GM12878 (cell line): ENCODE measurements at regions not wholly inside any gene's neighbourhood (a gene's known extent, or its start where the extent isn't known, plus 50 kb on each side); places are given as distances from the start of the nearest gene placed in this dataset.

Experiments used
- ATAC-seq: fragments of 200-7000 bp; cut with Tn5 transposase; 3 replicates; pipeline ENCODE4 v1.9.1; 2020; ENCODE audit warnings: mild to moderate bottlenecking, moderate library complexity
- BruUV-seq: library from RNA; stranded (reverse); fragments of 400-500 nt; replicated peaks from 2 replicates; lab custom pipeline; 2021; lab: Mats Ljungman, UMichigan
- CTCF ChIA-PET: fragments of 300-600 bp; sonication (Branson Sonifier 250); formaldehyde crosslinking; extraction: SDS; loops from one replicate; lab custom pipeline; 2021; ENCODE audit warnings: inconsistent platforms; lab: Yijun Ruan, JAX
- POLR2A ChIA-PET: fragments of 350-600 bp; formaldehyde crosslinking; extraction: SDS; loops from one replicate; lab custom pipeline; 2021; ENCODE audit warnings: inconsistent platforms; lab: Charles Lee
- RAD21 ChIA-PET: fragments of 300-600 bp; sonication (Branson Sonifier 250); formaldehyde crosslinking; loops from one replicate; lab custom pipeline; 2023; ENCODE audit warnings: antibody characterized with exemption; ENCODE audit not compliant: unreplicated experiment; lab: Charles Lee
- SMC1A ChIA-PET: fragments of 300-600 bp; sonication (Branson Sonifier 250); formaldehyde crosslinking; loops from one replicate; lab custom pipeline; 2023; ENCODE audit not compliant: unreplicated experiment, uncharacterized antibody; lab: Charles Lee
- DNase-seq: peaks from one replicate; pipeline ENCODE4 v3.0.0-alpha.2; 2011; ENCODE audit warnings: low read depth, low spot score
- FAIRE-seq: peaks from 3 replicates; lab custom pipeline; 2011; peaks lifted over from hg19 to GRCh38; lab: Jason Lieb, UNC
- H2AFZ ChIP-seq: 2 replicates; pipeline ENCODE4 v1.6.0; 2011; ENCODE audit warnings: low read depth, low read length, control low read depth; ENCODE audit not compliant: control insufficient read depth
- H3K27ac ChIP-seq: 2 replicates; pipeline ENCODE4 v1.5.1; 2011; ENCODE audit warnings: control low read depth; ENCODE audit not compliant: control insufficient read depth, insufficient read depth
- H3K27me3 ChIP-seq, 2 experiments: replicated peaks in 1 of 2; 2 replicates each; pipeline versions ENCODE4 v1.6.0 to v1.6.1; 2011; ENCODE audit warnings: low read length in 1 of 2; ENCODE audit not compliant: control insufficient read depth in 2 of 2, insufficient read depth in 2 of 2
- H3K36me3 ChIP-seq, 2 experiments: 2 replicates each; pipeline ENCODE4 v1.5.1; 2011; ENCODE audit warnings: low read length in 1 of 2; ENCODE audit not compliant: control insufficient read depth in 2 of 2, insufficient read depth in 2 of 2
- H3K4me1 ChIP-seq: 2 replicates; pipeline ENCODE4 v1.6.1; 2011; ENCODE audit warnings: mild to moderate bottlenecking, low read length, moderate library complexity, mixed read lengths; ENCODE audit not compliant: control insufficient read depth, insufficient read depth
- H3K4me2 ChIP-seq: 2 replicates; pipeline ENCODE4 v1.6.0; 2011; ENCODE audit warnings: control low read depth; ENCODE audit not compliant: control insufficient read depth, insufficient read depth
- H3K4me3 ChIP-seq: fragments of 200-600 bp; sonication (generic); 2 replicates; pipeline ENCODE4 v1.5.1; 2016
- H3K79me2 ChIP-seq: 2 replicates; pipeline ENCODE4 v1.6.0; 2011; ENCODE audit warnings: low read length; ENCODE audit not compliant: control insufficient read depth, insufficient read depth
- H3K9ac ChIP-seq: 2 replicates; pipeline ENCODE4 v1.8.0; 2011; ENCODE audit warnings: low read length, control low read depth, mixed read lengths; ENCODE audit not compliant: control insufficient read depth, insufficient read depth
- H3K9me3 ChIP-seq: replicated peaks from 3 replicates; pipeline ENCODE4 v1.5.1; 2011; ENCODE audit warnings: mild to moderate bottlenecking, low read length; ENCODE audit not compliant: control insufficient read depth, insufficient read depth
- H4K20me1 ChIP-seq: 2 replicates; pipeline ENCODE4 v1.6.0; 2011; ENCODE audit not compliant: control insufficient read depth, insufficient read depth
- CTCF ChIP-seq, 3 experiments: IDR thresholded peaks in 2 of 3; conservative IDR thresholded peaks in 1 of 3; 2 replicates each; pipeline ENCODE4 v1.5.1; 2011; ENCODE audit warnings: low read depth in 3 of 3, low read length in 3 of 3, mild to moderate bottlenecking in 3 of 3, control low read depth in 2 of 3, moderate library complexity in 2 of 3, inconsistent platforms in 1 of 3, mixed read lengths in 1 of 3; ENCODE audit not compliant: control insufficient read depth in 2 of 3, insufficient read depth in 1 of 3; ENCODE audit errors: extremely low read depth in 1 of 3
- EZH2 ChIP-seq: IDR thresholded peaks from 2 replicates; pipeline ENCODE4 v1.6.1; 2012; ENCODE audit warnings: low read depth, mild to moderate bottlenecking, control low read depth, inconsistent platforms, low read length, borderline replicate concordance; ENCODE audit not compliant: control insufficient read depth
- RAD21 ChIP-seq: IDR thresholded peaks from 2 replicates; pipeline ENCODE4 v1.6.1; 2011; ENCODE audit warnings: mild to moderate bottlenecking, low read depth, low read length, moderate library complexity; ENCODE audit not compliant: insufficient read depth
- SMC3 ChIP-seq: IDR thresholded peaks from 2 replicates; pipeline ENCODE4 v1.6.1; 2011; ENCODE audit warnings: low read length, improper control_type of control experiment, borderline replicate concordance
- WGBS: methylation state at CpG from one replicate; pipeline ENCODE4 v1.1.6; 2016; ENCODE audit warnings: low lambda C conversion rate; ENCODE audit not compliant: insufficient replicate concordance, insufficient coverage; ENCODE audit errors: missing lambda C conversion rate; 5-methylcytosine and 5-hydroxymethylcytosine counted together
- in situ Hi-C: fragments of 300-500 bp; cut with MboI; formaldehyde crosslinking; loops from 9 replicates; pipeline ENCODE4 v1.14.3; 2018; ENCODE audit warnings: mixed read lengths
- intact Hi-C: fragments of 100-400 bp; cut with micrococcal nuclease; formaldehyde crosslinking; loops from one replicate; pipeline ENCODE4 v1.14.2; 2022; ENCODE audit not compliant: unreplicated experiment

GRCh38 chr7:136687693-136688322 is 180.6 kb upstream of the CHRM2 start:
- no peaks in the 10 kb centered on the region for H3K79me2 ChIP-seq
- TF ChIP-seq EZH2 (no peak), CTCF (IDR thresholded peaks at IDR 0.05 in 2 of 3, conservative IDR thresholded peaks at IDR 0.05 in 1 of 3; ENCODE audit: control insufficient read depth in 2 of 3, extremely low read depth in 1 of 3, insufficient read depth in 1 of 3, low read depth in 3 of 3, low read length in 3 of 3) (peak; percentile 49 to 61 (median 56)), SMC3 (peak; percentile 42; the same call in 1 of the 2 replicates), RAD21 (peak; percentile 50)
- ChIA-PET POLR2A (no interaction called here), SMC1A (interaction anchor here (0.7 to 1.2 kb wide), 3 partner anchors 11 to 890 kb away, joined by 3 read pairs; no protein-coding TSS in a partner anchor), RAD21 (interaction anchor here (0.6 kb wide), 1 partner anchor 11 kb away, joined by 4 read pairs; no protein-coding TSS in a partner anchor), CTCF (interaction anchor here (0.6 to 1.8 kb wide), 7 partner anchors 9 to 904 kb away, joined by 3 to 9 read pairs (median 3); no protein-coding TSS in a partner anchor)
- peak; percentile 40; the same call in 2 of the 3 replicates for ATAC-seq
- no peaks in the 10 kb centered on the region for H4K20me1 ChIP-seq
- no peak overlapping the region for H3K9ac ChIP-seq
- no peak overlapping the region for H3K4me2 ChIP-seq
- H3K9me3 ChIP-seq, result no peaks in the 10 kb centered on the region
- FAIRE-seq, result no peak
- no peak overlapping the region for H3K4me3 ChIP-seq
- DNase-seq, result no peak
- no TSS peak for BruUV-seq
- no peak overlapping the region for H2AFZ ChIP-seq
- intact Hi-C loops, result loop anchor here (1.0 to 10.0 kb wide), 3 partner anchors 393 to 887 kb away; no protein-coding TSS in a partner anchor
- in situ Hi-C loops, result no loop called here
- no peaks in the 10 kb centered on the region for H3K27me3 ChIP-seq
- H3K27ac ChIP-seq, result no peak overlapping the region
- H3K4me1 ChIP-seq, result no peaks in the 10 kb centered on the region
- WGBS, result 0% methylated on average over 2 of the region's 2 CpGs
- H3K36me3 ChIP-seq, result no peaks in the 10 kb centered on the region
